GM21528 (cell line): ENCODE measurements at regions not wholly inside any gene's neighbourhood (a gene's known extent, or its start where the extent isn't known, plus 50 kb on each side); places are given as distances from the start of the nearest gene placed in this dataset.

Experiments
- ATAC-seq: cut with Tn5 transposase; IDR thresholded peaks from one replicate; pipeline ENCODE4 v1.9.1; 2021; ENCODE audit warnings: mild to moderate bottlenecking, moderate library complexity; ENCODE audit not compliant: unreplicated experiment, low FRiP score

DNA sequence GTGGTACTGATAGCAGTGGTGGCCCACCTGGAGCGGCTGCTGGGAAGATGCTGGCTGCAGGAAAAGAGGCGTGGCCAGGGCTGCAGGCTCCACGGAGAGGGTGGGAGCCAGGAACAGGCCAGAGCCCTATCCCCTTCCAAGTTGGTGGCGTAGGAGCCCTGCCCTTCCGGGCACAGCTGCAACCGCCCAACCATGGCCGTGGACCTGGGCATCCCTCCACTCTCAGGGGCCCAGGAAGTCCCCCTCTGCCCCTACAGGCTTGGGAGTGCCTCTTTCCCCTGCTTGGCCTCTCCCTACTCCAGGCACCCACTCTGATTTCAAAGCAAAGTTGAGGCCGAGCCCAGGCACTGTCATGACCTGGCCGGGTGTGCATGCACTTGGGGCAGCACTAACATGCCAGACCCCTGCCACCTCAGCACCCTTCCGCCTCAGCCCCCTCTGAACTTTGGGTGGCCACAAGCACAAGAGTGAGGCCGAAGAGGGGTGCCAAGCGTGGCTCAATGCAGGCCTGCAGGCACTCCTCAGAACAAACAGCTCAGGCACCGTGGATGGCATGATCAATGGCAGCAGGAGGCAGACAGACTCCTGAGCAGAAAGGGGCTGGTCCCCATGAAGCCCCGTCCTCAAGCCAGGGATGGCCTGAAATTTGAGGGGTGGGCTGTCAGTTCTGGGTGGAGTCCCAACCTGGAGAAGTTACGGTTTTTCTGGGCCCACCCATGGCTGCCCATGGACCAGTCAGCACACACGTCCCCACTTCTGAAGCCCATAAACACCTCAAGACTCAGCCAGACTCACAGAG, 164.9 kb upstream of the PRNP start:
- no peak for ATAC-seq

DNA sequence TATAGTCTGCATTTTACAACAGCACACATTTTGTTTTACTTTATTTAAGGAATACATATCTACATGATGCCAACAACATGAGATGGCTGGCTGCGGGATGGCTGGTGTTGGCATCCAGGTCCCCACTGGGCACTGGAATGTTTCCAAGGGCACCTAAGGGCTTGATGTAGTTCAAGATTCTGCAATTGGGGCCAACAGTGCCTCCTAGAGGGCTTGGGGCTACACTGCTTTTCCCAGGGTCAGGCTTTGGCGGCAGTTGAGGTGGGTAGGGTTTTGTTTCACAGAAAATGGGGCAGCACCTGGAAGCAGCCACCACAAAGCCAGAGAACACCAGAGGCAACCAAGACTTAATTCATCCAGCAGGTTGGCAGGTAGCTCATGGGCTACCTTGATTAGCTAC, 166.7 kb upstream of the PRNP start:
- no peak for ATAC-seq

GRCh38 chr20:4516876-4517275, 169.4 kb upstream of the PRNP start:
- no peak for ATAC-seq

- ATAC-seq: no peak
These were observed 172.5 kb upstream of the PRNP start for GRCh38 chr20:4513720-4514119.

DNA sequence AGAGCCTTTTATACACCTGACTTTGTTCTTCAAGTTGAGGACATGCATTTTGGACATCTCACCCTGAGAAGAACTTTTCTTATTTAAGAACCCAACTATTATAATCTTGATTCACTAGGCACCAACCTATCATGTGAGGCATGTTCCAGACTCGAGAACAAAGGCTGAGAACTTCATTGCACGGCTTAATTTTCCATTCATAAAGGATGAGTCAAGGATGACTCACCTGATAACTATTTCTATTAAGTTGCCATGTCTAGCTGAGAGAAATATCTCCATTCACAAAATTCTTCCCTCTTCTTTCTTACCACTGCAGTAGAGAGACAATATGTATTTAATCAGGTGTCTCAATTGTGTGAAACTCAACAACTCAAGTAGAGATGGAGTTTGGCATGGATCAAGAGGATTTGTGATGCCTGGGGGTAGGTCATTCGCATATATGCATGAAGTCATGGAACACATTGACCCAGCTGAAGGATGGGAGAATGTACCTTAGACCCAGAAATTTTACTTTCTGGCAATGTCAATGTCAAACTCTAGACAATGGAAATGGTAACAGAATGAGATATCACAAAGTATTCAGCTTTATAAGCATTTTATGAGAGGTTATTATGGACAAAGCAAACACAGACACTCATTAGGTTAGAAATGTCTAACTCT, 173.2 kb upstream of the PRNP start:
- ATAC-seq: no peak

- no peak for ATAC-seq
These were observed 174.5 kb upstream of the PRNP start for GRCh38 chr20:4511776-4512175.

- no peak for ATAC-seq
These were observed 176.3 kb upstream of the PRNP start for GRCh38 chr20:4509825-4510522.

DNA sequence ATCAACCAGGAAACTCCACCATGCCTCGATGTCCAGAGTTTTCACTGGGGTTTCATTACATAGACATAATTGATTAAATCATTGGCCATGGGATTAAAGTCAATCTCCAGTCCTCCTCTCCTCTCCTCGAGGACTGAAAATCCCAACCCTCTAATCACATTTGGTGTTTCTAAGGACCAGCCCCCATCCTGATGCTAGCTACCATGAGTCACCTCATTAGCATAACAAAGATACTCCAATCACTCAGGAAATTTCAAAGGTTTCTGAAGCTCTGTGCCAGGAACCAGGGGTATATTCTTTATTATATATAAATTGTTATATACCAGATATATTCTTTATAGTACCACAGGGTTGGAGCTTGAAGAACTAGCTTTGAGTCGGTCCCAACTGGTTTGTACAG, 177.5 kb upstream of the PRNP start:
- ATAC-seq: no peak

DNA sequence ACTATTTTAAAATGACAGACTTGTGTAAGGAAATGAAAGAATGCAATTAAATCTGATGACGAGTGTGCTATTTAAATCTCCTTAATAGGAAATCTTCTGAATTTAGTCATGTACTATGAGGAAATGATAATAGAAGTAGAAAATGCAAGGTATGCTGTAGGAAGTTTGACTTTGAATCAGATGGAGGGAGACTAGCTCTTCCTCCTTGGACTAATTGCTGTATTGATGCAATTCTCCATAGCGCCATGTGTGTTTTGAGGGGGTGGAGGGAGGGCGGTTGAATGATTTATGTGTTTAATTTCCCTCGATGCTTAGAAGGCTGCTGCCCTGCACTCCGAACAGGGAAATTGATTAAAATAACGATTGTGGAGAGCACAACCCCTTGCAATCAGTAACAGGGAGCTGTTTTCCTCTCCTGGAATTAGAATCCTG, 179.0 kb upstream of the PRNP start:
- no peak for ATAC-seq

DNA sequence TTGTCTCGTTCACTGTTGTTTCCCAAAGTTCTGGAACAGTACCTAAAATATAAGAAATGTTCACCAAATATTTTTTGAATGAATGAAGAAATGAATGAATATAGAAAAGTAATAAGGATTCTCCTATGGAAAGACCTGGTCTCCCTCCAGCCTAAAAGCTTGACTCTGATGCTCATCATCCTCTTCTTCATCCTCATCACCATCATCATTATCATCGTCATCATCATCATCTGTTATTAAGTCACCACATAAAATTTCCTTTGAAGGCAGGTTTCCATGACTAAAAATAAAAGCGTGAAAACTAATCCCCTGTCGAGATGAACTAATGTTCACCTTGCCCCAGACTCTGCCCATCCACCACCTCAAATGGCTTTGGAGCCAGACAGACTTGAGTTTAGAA, 181.4 kb upstream of the PRNP start:
- no peak for ATAC-seq

DNA sequence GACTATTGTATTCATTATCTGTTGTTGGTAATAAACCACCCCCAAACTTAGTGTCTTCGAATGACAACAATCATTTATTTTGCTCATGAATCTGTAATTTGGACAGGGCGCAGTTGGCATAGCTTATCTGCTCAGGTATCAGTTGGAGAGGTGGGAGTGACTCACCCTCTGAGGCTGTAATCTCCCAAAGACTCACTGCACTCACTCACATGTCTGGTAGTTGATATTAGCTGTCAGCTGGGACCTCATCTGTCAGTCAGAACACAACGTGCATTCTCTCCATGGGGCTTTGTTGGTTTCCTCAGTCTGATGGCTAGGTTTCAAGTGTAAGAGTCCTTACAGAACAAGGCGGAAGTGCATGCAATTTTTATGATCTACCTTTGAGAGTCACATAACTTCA, 183.5 kb upstream of the PRNP start:
- no peak for ATAC-seq

DNA sequence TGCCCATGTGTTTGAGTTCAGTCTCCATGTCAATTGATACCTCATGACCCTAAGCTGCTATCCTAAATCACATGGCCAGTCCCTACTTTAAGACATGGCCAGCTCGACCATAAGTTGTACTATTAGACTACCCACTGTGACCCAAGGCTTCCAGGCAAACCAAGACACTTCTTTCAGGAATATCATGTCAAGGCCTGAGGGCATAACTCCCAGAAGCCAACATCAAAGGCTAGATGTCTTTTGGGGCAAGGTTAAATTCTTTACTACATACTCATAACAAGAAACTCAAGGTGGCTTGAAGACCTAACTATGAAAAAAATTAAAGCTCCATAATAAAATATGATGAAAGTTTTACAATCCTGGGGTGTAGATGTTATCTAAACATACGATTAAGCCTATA, 192.9 kb upstream of the PRNP start:
- no peak for ATAC-seq

DNA sequence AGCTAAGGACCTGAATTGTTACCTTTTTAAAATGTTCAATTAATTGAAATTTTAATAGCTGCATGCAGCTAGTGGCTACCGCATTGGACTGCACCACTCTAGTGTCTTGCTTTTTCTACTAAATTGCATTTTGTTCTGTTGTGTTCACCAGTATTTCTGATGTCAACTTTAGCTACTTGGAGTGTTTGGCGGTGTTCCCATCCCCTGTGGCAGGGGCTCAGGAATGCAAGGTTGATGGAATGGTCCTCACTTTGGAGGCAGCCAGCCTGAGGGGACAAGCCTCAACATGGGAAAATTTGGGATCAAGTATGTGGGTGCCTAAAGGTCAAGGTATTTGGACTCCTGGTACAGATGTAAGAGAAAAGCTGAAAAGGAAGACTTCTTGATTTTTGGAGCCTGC, 194.6 kb upstream of the PRNP start:
- ATAC-seq: no peak

DNA sequence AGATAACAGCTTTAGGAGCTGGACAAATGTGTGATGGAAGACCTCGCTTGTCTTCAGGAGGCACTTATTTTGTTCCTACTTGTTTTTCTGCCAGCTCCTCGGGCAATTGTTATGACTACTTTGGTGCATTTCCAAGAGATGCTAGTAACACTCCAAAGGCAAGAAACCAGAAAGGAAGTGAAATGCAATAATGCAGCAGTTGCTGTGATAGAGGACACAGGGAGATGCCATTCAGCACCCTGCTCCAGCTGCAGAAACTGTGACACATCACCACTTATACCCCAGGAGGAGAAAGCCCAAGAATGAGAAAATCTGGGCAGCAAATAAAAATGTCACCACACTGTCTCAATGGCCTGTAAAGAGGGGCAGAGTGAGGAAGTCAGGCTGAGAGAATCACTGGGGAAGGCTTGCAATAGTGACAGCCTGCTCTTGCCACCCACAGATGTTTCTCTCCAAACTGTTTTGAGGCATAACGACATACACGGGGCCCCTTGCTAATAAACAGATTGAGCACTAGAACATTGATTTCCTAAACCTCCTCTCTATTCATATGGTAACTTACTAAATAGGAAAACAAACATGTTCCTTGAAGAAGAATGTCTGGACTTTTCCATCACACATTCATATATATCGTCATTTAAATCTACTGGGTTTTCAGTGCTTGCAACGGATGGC, 195.5 kb upstream of the PRNP start:
- ATAC-seq: no peak

GRCh38 chr20:4490045-4490444, 196.2 kb upstream of the PRNP start:
- ATAC-seq: no peak

GRCh38 chr20:4488407-4489339, 197.6 kb upstream of the PRNP start:
- ATAC-seq: no peak

GRCh38 chr20:4484379-4484997, 201.8 kb upstream of the PRNP start:
- ATAC-seq: no peak

DNA sequence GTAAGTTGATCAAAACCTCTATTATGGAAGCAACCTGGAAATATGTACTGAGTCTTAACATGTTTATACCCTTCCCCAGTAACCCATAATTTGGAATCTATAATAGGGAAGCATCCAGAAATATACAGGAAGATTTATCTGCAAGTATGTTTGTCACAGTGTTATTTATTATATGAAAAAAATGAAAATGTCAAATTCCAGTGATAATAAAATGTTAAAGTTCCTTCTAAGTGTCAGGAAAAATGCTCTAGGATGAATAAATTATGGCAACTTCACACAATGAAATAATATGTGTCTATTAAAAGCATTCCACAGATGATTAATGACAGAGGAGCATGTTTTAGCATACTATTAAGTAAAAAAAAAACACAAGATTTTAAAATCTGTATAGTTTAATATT, 202.3 kb upstream of the PRNP start:
- no peak for ATAC-seq

DNA sequence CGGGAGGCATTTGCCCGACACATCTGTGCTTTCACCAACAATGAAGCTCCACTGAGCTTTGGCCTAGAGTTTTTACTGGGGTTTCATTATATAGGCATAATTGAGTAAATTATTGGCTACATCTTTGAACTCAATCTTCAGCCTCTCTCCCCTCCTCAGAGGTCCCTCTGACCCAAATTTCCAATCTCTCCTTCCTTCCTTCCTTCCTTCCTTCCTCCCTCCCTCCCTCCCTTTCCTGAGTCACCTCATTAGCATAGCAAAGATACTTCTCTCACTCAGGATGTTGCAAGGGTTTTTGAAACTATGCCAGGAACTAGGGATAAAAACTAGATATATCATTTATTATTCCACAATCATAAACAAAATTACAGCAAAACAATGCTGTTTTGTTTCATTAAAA, 202.8 kb upstream of the PRNP start:
- no peak for ATAC-seq

DNA sequence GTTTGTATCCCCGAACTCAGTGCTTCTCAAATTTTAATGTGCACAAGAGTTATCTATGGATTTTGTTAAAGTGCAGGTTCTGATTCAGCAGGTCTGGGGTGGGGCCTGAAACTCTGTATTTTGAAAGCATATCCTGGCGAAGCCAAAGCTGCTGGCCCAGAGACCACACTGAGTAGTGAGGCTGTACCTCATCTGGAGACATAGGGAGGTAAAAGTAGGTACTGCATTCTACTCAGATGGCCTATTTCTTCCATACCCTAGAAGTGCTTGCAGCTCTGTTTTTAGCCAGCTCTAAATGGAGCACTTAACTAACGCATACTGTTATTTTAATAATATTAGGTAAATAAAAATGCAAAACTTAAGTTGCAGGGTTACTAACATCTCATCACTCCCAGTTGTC, 206.2 kb upstream of the PRNP start:
- ATAC-seq: no peak
